BLaER1 (cell line): ENCODE measurements at regions not wholly inside any gene's neighbourhood (a gene's known extent, or its start where the extent isn't known, plus 50 kb on each side); places are given as distances from the start of the nearest gene placed in this dataset.

Experiments used
- H3K27ac ChIP-seq: shearing (Covaris generic); formaldehyde crosslinking; 2 replicates; pipeline ENCODE4 v1.8.1; 2022
- H3K27me3 ChIP-seq: shearing (Covaris generic); formaldehyde crosslinking; 2 replicates; pipeline ENCODE4 v1.8.1; 2022
- H3K36me3 ChIP-seq: shearing (Covaris generic); formaldehyde crosslinking; 2 replicates; pipeline ENCODE4 v1.8.1; 2022
- H3K4me1 ChIP-seq: shearing (Covaris generic); formaldehyde crosslinking; 2 replicates; pipeline ENCODE4 v1.8.1; 2022
- H3K4me2 ChIP-seq: shearing (Covaris generic); formaldehyde crosslinking; 2 replicates; pipeline ENCODE4 v1.8.1; 2022
- H3K4me3 ChIP-seq: shearing (Covaris generic); formaldehyde crosslinking; 2 replicates; pipeline ENCODE4 v1.8.1; 2022
- H3K9ac ChIP-seq: shearing (Covaris generic); formaldehyde crosslinking; 2 replicates; pipeline ENCODE4 v1.8.1; 2022
- H3K9me3 ChIP-seq: shearing (Covaris generic); formaldehyde crosslinking; 2 replicates; pipeline ENCODE4 v1.8.1; 2022
- H4K20me1 ChIP-seq: shearing (Covaris generic); formaldehyde crosslinking; 2 replicates; pipeline ENCODE4 v1.8.1; 2022
- Cebpa-rat ChIP-seq: shearing (Covaris generic); IDR thresholded peaks from 2 replicates; pipeline ENCODE4 v1.8.1; 2022

DNA sequence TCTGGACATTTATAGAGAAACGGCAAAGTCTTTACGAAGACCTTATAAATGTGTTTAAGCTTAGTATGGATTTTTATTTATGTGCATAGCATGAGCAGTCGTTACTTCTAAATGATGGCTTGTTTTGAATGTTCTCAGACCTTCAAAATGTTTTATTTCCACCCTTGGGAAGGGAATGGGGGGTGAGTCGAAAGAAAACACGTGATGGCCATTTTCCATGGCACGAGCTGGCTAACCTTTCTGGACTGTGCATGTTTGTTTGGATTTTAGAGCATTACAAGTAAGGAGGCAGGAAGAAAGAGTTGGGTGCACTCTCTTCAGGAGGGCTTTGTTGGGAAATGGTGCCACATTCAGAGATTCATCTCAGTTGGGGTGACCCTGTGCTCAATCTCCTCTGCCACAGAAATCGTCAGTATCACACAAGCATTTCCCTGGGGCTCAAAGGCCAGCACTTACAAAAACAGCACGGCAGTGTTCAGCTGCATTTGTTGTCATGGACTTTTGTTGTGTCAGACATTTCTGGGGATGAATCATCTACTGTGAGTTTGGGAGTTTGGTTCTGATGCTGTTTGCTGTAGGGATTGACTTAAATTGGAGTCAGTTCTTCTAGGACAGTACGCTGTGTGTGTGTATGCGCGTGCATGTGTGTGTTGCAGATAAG is 52.3 kb upstream of the ADAMTS9 start:
- no peaks in the 10 kb centered on the region for H3K9me3 ChIP-seq
- H3K36me3 ChIP-seq, result no peaks in the 10 kb centered on the region
- H3K4me1 ChIP-seq, result no peaks in the 10 kb centered on the region
- H3K27me3 ChIP-seq, result no peaks in the 10 kb centered on the region
- no peak overlapping the region for H3K4me2 ChIP-seq
- H3K27ac ChIP-seq, result no peak overlapping the region
- TF ChIP-seq Cebpa-rat, result no peak
- no peaks in the 10 kb centered on the region for H4K20me1 ChIP-seq
- no peak overlapping the region for H3K9ac ChIP-seq
- H3K4me3 ChIP-seq, result no peak overlapping the region
